GM12878 (cell line): ENCODE measurements at regions not wholly inside any gene's neighbourhood (a gene's known extent, or its start where the extent isn't known, plus 50 kb on each side); places are given as distances from the start of the nearest gene placed in this dataset.

Experiments
- ATAC-seq: fragments of 200-7000 bp; cut with Tn5 transposase; 3 replicates; pipeline ENCODE4 v1.9.1; 2020; ENCODE audit warnings: mild to moderate bottlenecking, moderate library complexity
- BruUV-seq: library from RNA; stranded (reverse); fragments of 400-500 nt; replicated peaks from 2 replicates; lab custom pipeline; 2021; lab: Mats Ljungman, UMichigan
- CTCF ChIA-PET: fragments of 300-600 bp; sonication (Branson Sonifier 250); formaldehyde crosslinking; extraction: SDS; loops from one replicate; lab custom pipeline; 2021; ENCODE audit warnings: inconsistent platforms; lab: Yijun Ruan, JAX
- POLR2A ChIA-PET: fragments of 350-600 bp; formaldehyde crosslinking; extraction: SDS; loops from one replicate; lab custom pipeline; 2021; ENCODE audit warnings: inconsistent platforms; lab: Charles Lee
- RAD21 ChIA-PET: fragments of 300-600 bp; sonication (Branson Sonifier 250); formaldehyde crosslinking; loops from one replicate; lab custom pipeline; 2023; ENCODE audit warnings: antibody characterized with exemption; ENCODE audit not compliant: unreplicated experiment; lab: Charles Lee
- SMC1A ChIA-PET: fragments of 300-600 bp; sonication (Branson Sonifier 250); formaldehyde crosslinking; loops from one replicate; lab custom pipeline; 2023; ENCODE audit not compliant: unreplicated experiment, uncharacterized antibody; lab: Charles Lee
- DNase-seq: peaks from one replicate; pipeline ENCODE4 v3.0.0-alpha.2; 2011; ENCODE audit warnings: low read depth, low spot score
- FAIRE-seq: peaks from 3 replicates; lab custom pipeline; 2011; peaks lifted over from hg19 to GRCh38; lab: Jason Lieb, UNC
- H2AFZ ChIP-seq: 2 replicates; pipeline ENCODE4 v1.6.0; 2011; ENCODE audit warnings: low read depth, low read length, control low read depth; ENCODE audit not compliant: control insufficient read depth
- H3K27ac ChIP-seq: 2 replicates; pipeline ENCODE4 v1.5.1; 2011; ENCODE audit warnings: control low read depth; ENCODE audit not compliant: control insufficient read depth, insufficient read depth
- H3K27me3 ChIP-seq, 2 experiments: replicated peaks in 1 of 2; 2 replicates each; pipeline versions ENCODE4 v1.6.0 to v1.6.1; 2011; ENCODE audit warnings: low read length in 1 of 2; ENCODE audit not compliant: control insufficient read depth in 2 of 2, insufficient read depth in 2 of 2
- H3K36me3 ChIP-seq, 2 experiments: 2 replicates each; pipeline ENCODE4 v1.5.1; 2011; ENCODE audit warnings: low read length in 1 of 2; ENCODE audit not compliant: control insufficient read depth in 2 of 2, insufficient read depth in 2 of 2
- H3K4me1 ChIP-seq: 2 replicates; pipeline ENCODE4 v1.6.1; 2011; ENCODE audit warnings: mild to moderate bottlenecking, low read length, moderate library complexity, mixed read lengths; ENCODE audit not compliant: control insufficient read depth, insufficient read depth
- H3K4me2 ChIP-seq: 2 replicates; pipeline ENCODE4 v1.6.0; 2011; ENCODE audit warnings: control low read depth; ENCODE audit not compliant: control insufficient read depth, insufficient read depth
- H3K4me3 ChIP-seq: fragments of 200-600 bp; sonication (generic); 2 replicates; pipeline ENCODE4 v1.5.1; 2016
- H3K79me2 ChIP-seq: 2 replicates; pipeline ENCODE4 v1.6.0; 2011; ENCODE audit warnings: low read length; ENCODE audit not compliant: control insufficient read depth, insufficient read depth
- H3K9ac ChIP-seq: 2 replicates; pipeline ENCODE4 v1.8.0; 2011; ENCODE audit warnings: low read length, control low read depth, mixed read lengths; ENCODE audit not compliant: control insufficient read depth, insufficient read depth
- H3K9me3 ChIP-seq: replicated peaks from 3 replicates; pipeline ENCODE4 v1.5.1; 2011; ENCODE audit warnings: mild to moderate bottlenecking, low read length; ENCODE audit not compliant: control insufficient read depth, insufficient read depth
- H4K20me1 ChIP-seq: 2 replicates; pipeline ENCODE4 v1.6.0; 2011; ENCODE audit not compliant: control insufficient read depth, insufficient read depth
- BCL3 ChIP-seq: IDR thresholded peaks from 2 replicates; pipeline ENCODE4 v1.6.1; 2011; ENCODE audit warnings: borderline replicate concordance, low read depth, mild to moderate bottlenecking, moderate library complexity, low read length; ENCODE audit not compliant: insufficient read depth, poor library complexity, severe bottlenecking
- CBFB ChIP-seq: IDR thresholded peaks from 2 replicates; pipeline ENCODE4 v1.6.1; 2016; ENCODE audit warnings: antibody characterized with exemption, low read depth
- CBX3 ChIP-seq: fragments of 200-600 bp; sonication (generic); IDR thresholded peaks from 2 replicates; pipeline ENCODE4 v1.6.1; 2016; ENCODE audit warnings: low read depth, borderline replicate concordance
- EED ChIP-seq: sonication (generic); IDR thresholded peaks from 2 replicates; pipeline ENCODE4 v1.6.1; 2016; ENCODE audit warnings: antibody characterized with exemption, low read depth
- IKZF1 ChIP-seq: fragments of 450-650 bp; conservative IDR thresholded peaks from 2 replicates; pipeline ENCODE4 v1.6.1; 2017; ENCODE audit warnings: antibody characterized with exemption, mild to moderate bottlenecking
- JUND ChIP-seq: IDR thresholded peaks from 2 replicates; pipeline ENCODE4 v1.6.1; 2012; ENCODE audit warnings: low read depth, mild to moderate bottlenecking, low read length, improper control_type of control experiment, moderate library complexity
- LARP7 ChIP-seq: fragments of 450-650 bp; IDR thresholded peaks from 2 replicates; pipeline ENCODE4 v1.6.1; 2017; ENCODE audit warnings: mild to moderate bottlenecking
- RUNX3 ChIP-seq: IDR thresholded peaks from 2 replicates; pipeline ENCODE4 v1.6.1; 2012; ENCODE audit warnings: low read length, inconsistent platforms
- SPI1 ChIP-seq: IDR thresholded peaks from 2 replicates; pipeline ENCODE4 v1.6.1; 2011; ENCODE audit warnings: low read depth, mild to moderate bottlenecking, low read length, moderate library complexity, borderline replicate concordance; ENCODE audit not compliant: insufficient read depth
- ZBTB40 ChIP-seq: fragments of 450-650 bp; IDR thresholded peaks from 2 replicates; pipeline ENCODE4 v1.6.1; 2016; ENCODE audit warnings: mild to moderate bottlenecking, moderate library complexity, borderline replicate concordance
- ZNF207 ChIP-seq: fragments of 450-650 bp; IDR thresholded peaks from 2 replicates; pipeline ENCODE4 v1.6.1; 2014; ENCODE audit warnings: antibody characterized with exemption, mild to moderate bottlenecking, borderline replicate concordance
- ZNF24 ChIP-seq: fragments of 450-650 bp; IDR thresholded peaks from 2 replicates; pipeline ENCODE4 v1.6.1; 2017; ENCODE audit warnings: antibody characterized with exemption, mild to moderate bottlenecking
- ZNF622 ChIP-seq: fragments of 450-650 bp; IDR thresholded peaks from 2 replicates; pipeline ENCODE4 v1.6.1; 2017; ENCODE audit warnings: mild to moderate bottlenecking, inconsistent platforms
- WGBS: methylation state at CpG from one replicate; pipeline ENCODE4 v1.1.6; 2016; ENCODE audit warnings: low lambda C conversion rate; ENCODE audit not compliant: insufficient replicate concordance, insufficient coverage; ENCODE audit errors: missing lambda C conversion rate; 5-methylcytosine and 5-hydroxymethylcytosine counted together
- in situ Hi-C: fragments of 300-500 bp; cut with MboI; formaldehyde crosslinking; loops from 9 replicates; pipeline ENCODE4 v1.14.3; 2018; ENCODE audit warnings: mixed read lengths
- intact Hi-C: fragments of 100-400 bp; cut with micrococcal nuclease; formaldehyde crosslinking; loops from one replicate; pipeline ENCODE4 v1.14.2; 2022; ENCODE audit not compliant: unreplicated experiment
- TF ChIP-seq, protein P1 (sequence below): IDR thresholded peaks from 2 replicates; pipeline ENCODE4 v1.6.1; 2012; ENCODE audit warnings: mild to moderate bottlenecking, low read depth, low read length

GRCh38 chr2:111698743-111699554 lies 185.0 kb downstream of the ANAPC1 start:
- H3K9me3 ChIP-seq = peaks cover 5% of the 10 kb centered on the region; the same call in 1 of the 3 replicates
- no peak overlapping the region for H3K9ac ChIP-seq
- no peak overlapping the region for H2AFZ ChIP-seq
- no peaks in the 10 kb centered on the region for H4K20me1 ChIP-seq
- no peaks in the 10 kb centered on the region for H3K36me3 ChIP-seq
- POLR2A ChIA-PET = no interaction called here
- RAD21 ChIA-PET = interaction anchor here (1.4 kb wide), 1 partner anchor 11 kb away, joined by 3 read pairs; no protein-coding TSS in a partner anchor
- intact Hi-C loops = loop anchor here (5.0 kb wide), 1 partner anchor 582 kb away; no protein-coding TSS in a partner anchor
- peaks cover 3% of the 10 kb centered on the region; the same call in 1 of the 2 replicates for H3K4me1 ChIP-seq
- BruUV-seq = no TSS peak
- SMC1A ChIA-PET = interaction anchor here (0.7 to 0.9 kb wide), 3 partner anchors 14 to 21 kb away, joined by 3 to 4 read pairs (median 3); no protein-coding TSS in a partner anchor
- H3K27me3 ChIP-seq = 0 out of 4 replicates have a peak, but pooled peaks cover 0 to 2% of the 10 kb centered on the region in 2 experiments
- no peak overlapping the region for H3K4me3 ChIP-seq
- ATAC-seq (peak; percentile 81), FAIRE-seq (no peak), DNase-seq (no peak)
- in situ Hi-C loops = loop anchor here (25.0 kb wide), 1 partner anchor 1537 kb away; no protein-coding TSS in a partner anchor
- H3K27ac ChIP-seq = no peak overlapping the region
- CTCF ChIA-PET = interaction anchor here (0.9 to 3.0 kb wide), 2 partner anchors 37 to 80 kb away, joined by 3 to 6 read pairs; no protein-coding TSS in a partner anchor
- H3K4me2 ChIP-seq = no peak overlapping the region
- WGBS = 32% methylated on average over 13 of the region's 13 CpGs
- no peaks in the 10 kb centered on the region for H3K79me2 ChIP-seq
- peak; percentile 28; the same call in 1 of the 2 replicates for TF ChIP-seq RUNX3
- no peak for TF ChIP-seq ZBTB40
- no peak for TF ChIP-seq LARP7
- TF ChIP-seq ZNF24 = no peak
- no peak for TF ChIP-seq ZNF622
- TF ChIP-seq BCL3 = no peak
- no peak for TF ChIP-seq ZNF207
- TF ChIP-seq CBX3 = no peak
- TF ChIP-seq SPI1 = peak; percentile 23; the same call in 1 of the 2 replicates
- TF ChIP-seq EED = no peak
- no peak for TF ChIP-seq CBFB
- no peak for TF ChIP-seq JUND
- TF ChIP-seq, protein P1, sequence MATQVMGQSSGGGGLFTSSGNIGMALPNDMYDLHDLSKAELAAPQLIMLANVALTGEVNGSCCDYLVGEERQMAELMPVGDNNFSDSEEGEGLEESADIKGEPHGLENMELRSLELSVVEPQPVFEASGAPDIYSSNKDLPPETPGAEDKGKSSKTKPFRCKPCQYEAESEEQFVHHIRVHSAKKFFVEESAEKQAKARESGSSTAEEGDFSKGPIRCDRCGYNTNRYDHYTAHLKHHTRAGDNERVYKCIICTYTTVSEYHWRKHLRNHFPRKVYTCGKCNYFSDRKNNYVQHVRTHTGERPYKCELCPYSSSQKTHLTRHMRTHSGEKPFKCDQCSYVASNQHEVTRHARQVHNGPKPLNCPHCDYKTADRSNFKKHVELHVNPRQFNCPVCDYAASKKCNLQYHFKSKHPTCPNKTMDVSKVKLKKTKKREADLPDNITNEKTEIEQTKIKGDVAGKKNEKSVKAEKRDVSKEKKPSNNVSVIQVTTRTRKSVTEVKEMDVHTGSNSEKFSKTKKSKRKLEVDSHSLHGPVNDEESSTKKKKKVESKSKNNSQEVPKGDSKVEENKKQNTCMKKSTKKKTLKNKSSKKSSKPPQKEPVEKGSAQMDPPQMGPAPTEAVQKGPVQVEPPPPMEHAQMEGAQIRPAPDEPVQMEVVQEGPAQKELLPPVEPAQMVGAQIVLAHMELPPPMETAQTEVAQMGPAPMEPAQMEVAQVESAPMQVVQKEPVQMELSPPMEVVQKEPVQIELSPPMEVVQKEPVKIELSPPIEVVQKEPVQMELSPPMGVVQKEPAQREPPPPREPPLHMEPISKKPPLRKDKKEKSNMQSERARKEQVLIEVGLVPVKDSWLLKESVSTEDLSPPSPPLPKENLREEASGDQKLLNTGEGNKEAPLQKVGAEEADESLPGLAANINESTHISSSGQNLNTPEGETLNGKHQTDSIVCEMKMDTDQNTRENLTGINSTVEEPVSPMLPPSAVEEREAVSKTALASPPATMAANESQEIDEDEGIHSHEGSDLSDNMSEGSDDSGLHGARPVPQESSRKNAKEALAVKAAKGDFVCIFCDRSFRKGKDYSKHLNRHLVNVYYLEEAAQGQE = no peak
- peak; percentile 65 for TF ChIP-seq IKZF1
